HG02981 (cell line): ENCODE measurements at regions not wholly inside any gene's neighbourhood (a gene's known extent, or its start where the extent isn't known, plus 50 kb on each side); places are given as distances from the start of the nearest gene placed in this dataset.
"Not testable (repeated sequence)": the region's sequence is repeated elsewhere in the genome, so short reads cannot be mapped to it uniquely, and the experiment has no call there.

Experiments used
- ATAC-seq: cut with Tn5 transposase; IDR thresholded peaks from one replicate; pipeline ENCODE4 v1.9.1; 2021; ENCODE audit warnings: mild to moderate bottlenecking, moderate library complexity; ENCODE audit not compliant: unreplicated experiment

GRCh38 chr14:86780461-86780860 lies 1212.5 kb downstream of the GALC start:
- no peak for ATAC-seq

DNA sequence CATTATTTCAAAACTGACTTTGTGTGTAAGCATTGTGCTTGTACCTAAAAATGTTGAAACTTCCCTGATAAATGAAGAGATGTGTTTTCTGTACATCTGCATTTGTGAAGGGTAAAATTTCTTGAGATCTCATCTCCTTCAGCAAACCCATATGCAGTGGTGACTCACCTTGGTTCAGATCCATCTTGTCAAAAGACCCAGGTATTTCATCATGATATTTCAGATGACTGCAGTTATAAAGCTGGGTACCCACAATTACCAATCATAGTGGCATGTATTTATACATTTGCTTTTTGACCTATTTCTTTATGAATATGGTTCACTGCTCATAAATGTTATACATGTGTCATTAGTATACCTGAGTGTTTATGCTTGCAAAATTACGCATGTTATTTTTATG lies 1213.6 kb downstream of the GALC start:
- ATAC-seq, result no peak

DNA sequence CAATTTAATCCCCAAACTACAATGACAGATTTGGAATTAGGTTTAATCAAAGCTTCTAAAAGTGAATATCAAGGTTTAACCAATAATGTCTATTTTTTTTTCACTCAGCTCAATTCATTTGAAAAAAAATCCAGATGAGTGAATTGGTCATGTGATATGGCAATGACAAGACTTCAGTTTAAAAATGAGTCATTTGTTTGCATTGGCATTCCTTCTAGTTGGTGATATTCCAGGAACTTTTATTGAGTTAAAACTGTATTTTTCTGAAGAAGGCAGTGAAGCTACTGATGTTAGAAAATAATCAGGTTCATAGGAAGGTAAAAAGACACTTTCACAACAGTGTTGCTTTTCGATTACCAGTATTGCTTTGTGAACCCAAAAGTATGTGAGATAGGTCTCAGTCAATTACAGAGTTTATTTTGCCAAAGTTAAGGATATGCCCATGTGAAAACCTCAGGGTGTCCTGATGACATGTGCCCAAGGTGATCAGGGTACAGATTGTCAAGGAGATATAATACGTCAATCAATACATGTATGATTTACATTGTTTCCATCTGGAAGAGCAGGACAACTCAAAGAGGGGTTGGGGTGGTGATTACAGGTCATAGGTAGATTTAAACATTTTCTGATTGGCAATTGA lies 1214.9 kb downstream of the GALC start:
- ATAC-seq, result no peak

DNA sequence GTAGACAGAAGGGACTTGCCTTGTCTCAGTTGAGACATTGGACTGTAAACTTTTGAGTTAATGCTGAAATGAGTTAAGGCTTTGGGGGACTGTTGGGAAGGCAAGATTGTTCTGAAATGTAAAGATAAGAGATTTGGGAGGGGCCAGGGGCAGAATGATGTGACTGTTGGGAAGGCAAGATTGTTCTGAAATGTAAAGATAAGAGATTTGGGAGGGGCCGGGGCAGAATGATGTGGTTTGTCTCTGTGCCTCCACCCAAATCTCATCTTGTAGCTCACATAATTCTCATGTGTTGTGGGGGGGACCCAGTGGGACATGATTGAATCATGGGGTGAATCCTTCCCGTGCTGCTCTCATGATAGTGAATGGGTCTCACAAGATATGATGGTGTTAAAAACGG lies 1217.1 kb downstream of the GALC start:
- ATAC-seq, result not testable (repeated sequence)

GRCh38 chr14:86774916-86775315 lies 1218.1 kb downstream of the GALC start:
- ATAC-seq, result no peak

DNA sequence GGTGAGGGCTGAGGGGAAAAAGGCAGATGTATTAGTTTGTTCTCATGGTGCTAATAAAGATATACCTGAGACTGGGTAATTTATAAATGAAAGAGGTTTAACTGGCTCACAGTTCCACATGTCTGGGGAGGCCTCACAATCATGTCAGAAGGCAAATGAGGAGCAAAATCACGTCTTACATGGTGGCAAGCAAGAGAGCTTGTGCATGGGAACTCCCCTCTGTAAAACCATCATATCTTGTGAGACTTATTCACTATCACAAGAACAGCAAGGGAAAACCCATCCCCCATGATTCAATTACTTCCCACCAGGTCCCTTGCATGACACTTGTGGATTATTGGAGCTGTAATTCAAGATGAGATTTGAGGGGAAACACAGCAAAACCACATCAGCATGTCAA lies 1220.9 kb downstream of the GALC start:
- ATAC-seq, result no peak

DNA sequence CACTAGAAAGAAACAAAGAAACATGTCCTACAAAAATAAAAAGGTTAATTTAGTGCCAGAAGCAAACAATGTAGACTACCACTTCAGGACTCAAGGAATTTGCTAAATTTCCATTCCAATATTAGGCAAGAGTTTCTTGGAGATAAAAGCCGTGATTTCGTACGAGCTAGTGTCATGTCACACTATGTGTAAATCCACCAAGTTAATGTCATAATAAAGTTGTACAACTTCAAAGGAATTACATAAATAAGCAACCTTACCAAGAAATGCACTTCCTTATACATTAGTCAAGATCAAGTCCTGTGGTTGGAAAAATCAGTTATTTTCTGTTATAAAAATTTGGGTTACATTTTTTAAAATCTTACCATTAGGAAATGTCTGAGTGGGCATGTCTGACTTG lies 1222.8 kb downstream of the GALC start:
- no peak for ATAC-seq

GRCh38 chr14:86766469-86766868 lies 1226.5 kb downstream of the GALC start:
- no peak for ATAC-seq

DNA sequence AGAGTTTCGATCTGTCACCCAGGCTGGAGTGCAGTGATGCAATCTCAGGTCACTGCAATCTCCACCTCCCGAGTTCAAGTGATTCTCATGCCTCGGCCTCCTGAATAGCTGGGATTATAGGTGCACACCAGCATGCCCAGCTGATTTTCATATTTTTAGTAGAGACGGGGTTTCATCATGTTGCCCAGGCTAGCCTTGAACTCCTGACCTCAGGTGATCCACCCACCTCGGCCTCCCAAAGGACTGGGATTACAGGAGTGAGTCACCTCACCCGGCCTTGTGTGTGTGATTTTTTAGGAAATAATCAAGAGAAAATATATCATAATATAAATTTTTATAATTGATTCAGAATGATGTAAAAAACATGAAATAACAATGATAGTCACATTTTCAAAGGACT lies 1231.4 kb downstream of the GALC start:
- ATAC-seq, result no peak

- no peak for ATAC-seq
Measured at GRCh38 chr14:86756521-86757190, 1226.7 kb downstream of the FLRT2 start.

GRCh38 chr14:86750488-86750887 lies 1220.5 kb downstream of the FLRT2 start:
- not testable (repeated sequence) for ATAC-seq

DNA sequence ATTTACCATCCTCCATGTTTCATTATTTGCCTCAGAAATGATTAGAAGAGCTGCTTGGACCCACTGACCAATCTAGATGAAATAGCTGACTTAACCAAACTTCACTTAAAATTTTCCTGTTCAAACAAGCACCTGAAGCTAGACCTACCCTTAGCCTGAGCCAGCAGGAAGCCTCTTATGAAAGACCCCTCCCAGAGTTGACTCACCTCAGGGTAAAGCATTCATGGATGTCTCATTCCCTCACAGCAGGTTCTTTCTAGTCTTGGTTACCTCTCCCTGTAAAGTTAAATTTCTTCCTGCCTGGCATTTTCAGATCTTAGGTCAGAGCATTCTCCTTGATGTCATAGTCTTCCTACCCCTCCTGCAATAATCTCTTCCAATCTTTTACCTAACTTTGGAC lies 1209.8 kb downstream of the FLRT2 start:
- no peak for ATAC-seq

DNA sequence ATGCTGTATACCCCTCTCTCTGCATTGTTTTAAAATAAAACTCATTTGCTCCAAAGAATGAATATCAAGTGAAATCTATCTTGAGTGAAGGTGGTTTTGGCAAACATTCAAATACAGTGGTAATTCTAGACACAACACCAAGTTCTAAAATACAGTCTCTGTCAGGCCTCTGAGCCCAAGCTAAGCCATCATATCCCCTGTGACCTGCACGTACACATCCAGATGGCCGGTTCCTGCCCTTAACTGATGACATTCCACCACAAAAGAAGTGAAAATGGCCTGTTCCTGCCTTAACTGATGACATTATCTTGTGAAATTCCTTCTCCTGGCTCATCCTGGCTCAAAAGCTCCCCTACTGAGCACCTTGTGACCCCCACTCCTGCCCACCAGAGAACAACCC lies 1201.5 kb downstream of the FLRT2 start:
- not testable (repeated sequence) for ATAC-seq

DNA sequence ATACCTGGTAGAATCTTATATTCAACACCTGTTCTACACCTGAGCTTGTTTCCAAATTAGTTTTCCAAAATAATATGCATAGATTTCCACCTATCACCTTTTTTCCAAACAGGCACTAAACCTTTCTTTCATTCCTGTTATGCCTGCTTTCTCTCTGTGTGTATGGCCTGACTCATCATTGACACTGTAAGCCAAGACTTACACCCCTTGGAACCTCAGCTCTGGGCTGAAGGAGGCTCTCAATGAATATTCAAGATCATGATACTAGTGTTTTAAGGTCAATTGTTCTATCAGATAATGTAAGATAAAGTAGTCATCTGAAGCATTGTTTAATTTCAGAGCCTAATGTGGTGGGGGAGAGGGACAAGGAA lies 1193.3 kb downstream of the FLRT2 start:
- no peak for ATAC-seq

DNA sequence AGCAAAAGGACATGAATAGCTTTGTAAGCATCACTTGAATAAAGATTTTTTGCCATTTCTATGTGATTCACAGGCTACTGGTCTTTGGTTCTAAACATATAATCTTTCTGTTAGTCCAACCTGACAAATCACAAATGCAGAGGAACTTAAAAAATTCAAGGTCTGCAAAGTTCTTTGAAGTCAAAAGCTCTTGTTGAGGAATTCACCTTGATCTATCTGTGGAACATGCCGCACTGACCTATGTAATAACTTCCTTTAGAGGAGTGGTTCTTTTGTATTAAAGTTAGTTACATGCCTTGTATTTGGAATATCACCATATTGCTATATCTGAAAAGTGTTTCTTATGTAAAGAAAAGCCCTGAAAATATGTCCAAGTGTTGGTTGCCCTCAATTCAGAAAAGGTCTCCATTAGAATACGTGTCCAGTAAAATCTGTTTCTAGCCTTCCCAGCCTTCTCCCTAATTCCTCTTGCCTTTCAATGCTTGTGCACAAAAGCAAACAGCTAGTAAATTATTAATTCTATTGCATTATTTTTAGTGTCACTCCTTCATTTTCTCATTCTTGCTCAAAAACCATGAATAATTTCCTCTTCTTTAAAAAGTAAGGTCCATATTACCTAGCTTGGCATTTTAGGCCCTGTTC lies 1192.8 kb downstream of the FLRT2 start:
- no peak for ATAC-seq

DNA sequence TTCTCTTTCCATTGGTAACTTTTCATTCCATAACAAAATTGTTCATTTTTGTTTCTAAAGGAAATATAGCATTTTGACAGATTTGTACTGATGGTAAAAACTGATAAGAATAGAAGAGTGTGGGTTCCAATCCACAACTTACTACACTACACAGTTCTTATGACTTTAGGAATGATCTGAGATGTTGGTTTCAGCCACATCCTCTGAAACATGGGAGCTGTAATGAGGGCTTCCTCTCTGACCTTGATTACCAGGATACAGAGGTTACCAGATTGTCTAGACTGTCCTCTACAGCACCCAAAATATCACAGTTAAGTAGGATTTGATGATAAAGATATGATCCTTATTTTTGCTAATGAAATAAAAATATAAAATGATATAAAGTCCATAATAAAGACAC lies 1184.6 kb downstream of the FLRT2 start:
- ATAC-seq, result no peak

DNA sequence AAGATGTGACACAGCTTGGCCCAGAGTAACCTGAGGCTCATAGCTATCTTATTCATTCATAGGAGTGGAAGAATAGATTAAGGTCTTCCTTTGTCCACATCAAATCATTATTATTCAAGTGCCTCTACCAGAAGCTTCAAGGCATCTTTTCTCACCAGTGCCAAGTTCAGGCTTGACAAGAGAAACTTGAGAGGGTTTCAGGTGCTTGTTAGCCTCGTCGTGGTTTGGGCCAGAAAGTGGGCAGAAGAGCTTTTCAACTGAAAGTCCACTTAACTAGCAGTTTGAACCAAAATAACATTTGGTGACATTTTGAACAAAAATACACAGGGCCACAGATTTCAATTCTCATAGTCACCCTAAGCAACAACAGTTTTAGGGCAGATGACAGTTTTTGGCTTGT lies 1184.2 kb downstream of the FLRT2 start:
- no peak for ATAC-seq

DNA sequence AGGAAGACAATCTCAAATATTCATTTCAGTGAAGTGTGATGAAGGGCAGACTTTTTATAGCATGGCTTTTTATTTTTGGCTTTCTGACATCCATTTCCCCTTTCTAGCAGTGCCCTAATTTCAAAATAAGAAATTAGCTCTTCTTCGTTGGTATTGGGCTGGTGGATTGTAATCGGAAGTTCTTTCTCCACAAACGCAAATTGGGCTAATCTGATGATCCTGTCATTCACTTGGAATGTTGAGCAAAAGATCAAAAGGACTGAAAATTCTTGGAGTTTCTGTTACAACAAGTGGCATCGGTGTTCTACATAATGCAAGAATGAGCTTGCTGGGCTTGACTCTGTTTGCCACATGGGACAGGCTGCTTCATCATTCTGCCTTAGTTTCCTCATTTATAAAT lies 1182.8 kb downstream of the FLRT2 start:
- no peak for ATAC-seq

GRCh38 chr14:86712176-86712575 lies 1182.2 kb downstream of the FLRT2 start:
- no peak for ATAC-seq

DNA sequence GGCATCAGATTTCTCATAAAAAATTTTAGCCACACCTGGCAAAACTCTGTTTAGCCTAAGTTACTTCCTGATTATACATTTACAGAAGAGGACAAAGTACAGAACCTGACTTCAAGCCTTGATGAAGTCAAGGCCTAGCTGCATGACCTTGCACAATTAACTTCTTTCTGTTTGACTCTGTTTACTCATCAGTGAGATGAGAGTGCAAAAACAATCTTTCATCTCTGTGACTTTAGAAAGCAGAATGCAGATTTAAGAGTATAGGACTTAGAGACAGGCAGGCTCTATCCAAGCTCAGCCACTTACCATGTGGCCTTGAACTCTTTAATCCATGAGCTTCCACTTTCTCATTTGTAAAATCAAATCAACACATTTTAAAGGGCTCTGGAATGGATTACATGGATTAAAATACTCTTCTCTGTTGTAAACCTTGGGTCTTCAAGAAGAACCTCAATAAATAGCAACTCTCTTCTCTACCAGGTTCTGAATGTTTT lies 1178.9 kb downstream of the FLRT2 start:
- ATAC-seq, result no peak

GRCh38 chr14:86707071-86707470 lies 1177.1 kb downstream of the FLRT2 start:
- no peak for ATAC-seq

- ATAC-seq, result no peak
Measured at GRCh38 chr14:86683561-86683960, 1153.6 kb downstream of the FLRT2 start.
